ENCODE measurements at regions not wholly inside any gene's neighbourhood (a gene's known extent, or its start where the extent isn't known, plus 50 kb on each side); places are given as distances from the start of the nearest gene placed in this dataset.

GRCh38 chr16:27704252-27704651 lies 154.3 kb downstream of the KATNIP start:
- TF ChIP-seq EGR1 (IDR thresholded peaks at IDR 0.05) (no peak), TAF1 (IDR thresholded peaks at IDR 0.05; ENCODE audit: low read depth) (no peak), NFIC (IDR thresholded peaks at IDR 0.05) (no peak), YY1 (IDR thresholded peaks at IDR 0.05; ENCODE audit: low read depth) (no peak), TEAD4 (IDR thresholded peaks at IDR 0.05) (no peak), MAX (IDR thresholded peaks at IDR 0.05) (no peak), REST (IDR thresholded peaks at IDR 0.05; ENCODE audit: low read depth) (no peak), ZBTB7A (IDR thresholded peaks at IDR 0.05; ENCODE audit: low read depth) (no peak), CEBPB (IDR thresholded peaks at IDR 0.05) (no peak), CREB1 (IDR thresholded peaks at IDR 0.05; ENCODE audit: low read depth) (no peak), FOXM1 (IDR thresholded peaks at IDR 0.05; ENCODE audit: borderline replicate concordance, low read depth) (no peak), USF1 (IDR thresholded peaks at IDR 0.05) (no peak), TCF12 (IDR thresholded peaks at IDR 0.05; ENCODE audit: low read depth) (no peak), RAD21 (IDR thresholded peaks at IDR 0.05; ENCODE audit: low read depth) (no peak)

- no peak for TF ChIP-seq NFIC (IDR thresholded peaks at IDR 0.05)
Observed at GRCh38 chr16:27706156-27706865, 156.4 kb downstream of the KATNIP start.

GRCh38 chr16:27706866-27707685 lies 157.1 kb downstream of the KATNIP start:
- TF ChIP-seq ZBTB7A (IDR thresholded peaks at IDR 0.05; ENCODE audit: low read depth) (no peak), TEAD4 (IDR thresholded peaks at IDR 0.05) (no peak), USF1 (IDR thresholded peaks at IDR 0.05) (no peak), YY1 (IDR thresholded peaks at IDR 0.05; ENCODE audit: low read depth) (no peak), NFIC (IDR thresholded peaks at IDR 0.05) (no peak), TCF12 (IDR thresholded peaks at IDR 0.05; ENCODE audit: low read depth) (no peak), RAD21 (IDR thresholded peaks at IDR 0.05; ENCODE audit: low read depth) (no peak), EGR1 (IDR thresholded peaks at IDR 0.05) (no peak), CREB1 (IDR thresholded peaks at IDR 0.05; ENCODE audit: low read depth) (no peak), TAF1 (IDR thresholded peaks at IDR 0.05; ENCODE audit: low read depth) (no peak), REST (IDR thresholded peaks at IDR 0.05; ENCODE audit: low read depth) (no peak), MAX (IDR thresholded peaks at IDR 0.05) (no peak), CEBPB (IDR thresholded peaks at IDR 0.05) (no peak), FOXM1 (IDR thresholded peaks at IDR 0.05; ENCODE audit: borderline replicate concordance, low read depth) (no peak), EP300 (IDR thresholded peaks at IDR 0.05; ENCODE audit: borderline replicate concordance) (no peak)

GRCh38 chr16:27708651-27709050 lies 158.7 kb downstream of the KATNIP start:
- TF ChIP-seq CREB1 (IDR thresholded peaks at IDR 0.05; ENCODE audit: low read depth) (no peak), REST (IDR thresholded peaks at IDR 0.05; ENCODE audit: low read depth) (no peak), EP300 (IDR thresholded peaks at IDR 0.05; ENCODE audit: borderline replicate concordance) (no peak), MAX (IDR thresholded peaks at IDR 0.05) (no peak), YY1 (IDR thresholded peaks at IDR 0.05; ENCODE audit: low read depth) (no peak), EGR1 (IDR thresholded peaks at IDR 0.05) (no peak), USF1 (IDR thresholded peaks at IDR 0.05) (no peak), ZBTB7A (IDR thresholded peaks at IDR 0.05; ENCODE audit: low read depth) (no peak), FOXM1 (IDR thresholded peaks at IDR 0.05; ENCODE audit: borderline replicate concordance, low read depth) (no peak), TEAD4 (IDR thresholded peaks at IDR 0.05) (no peak), RAD21 (IDR thresholded peaks at IDR 0.05; ENCODE audit: low read depth) (no peak), TCF12 (IDR thresholded peaks at IDR 0.05; ENCODE audit: low read depth) (no peak), TAF1 (IDR thresholded peaks at IDR 0.05; ENCODE audit: low read depth) (no peak), CEBPB (IDR thresholded peaks at IDR 0.05) (no peak), NFIC (IDR thresholded peaks at IDR 0.05) (no peak)
